ENCODE measurements at regions not wholly inside any gene's neighbourhood (a gene's known extent, or its start where the extent isn't known, plus 50 kb on each side); places are given as distances from the start of the nearest gene placed in this dataset.

DNA sequence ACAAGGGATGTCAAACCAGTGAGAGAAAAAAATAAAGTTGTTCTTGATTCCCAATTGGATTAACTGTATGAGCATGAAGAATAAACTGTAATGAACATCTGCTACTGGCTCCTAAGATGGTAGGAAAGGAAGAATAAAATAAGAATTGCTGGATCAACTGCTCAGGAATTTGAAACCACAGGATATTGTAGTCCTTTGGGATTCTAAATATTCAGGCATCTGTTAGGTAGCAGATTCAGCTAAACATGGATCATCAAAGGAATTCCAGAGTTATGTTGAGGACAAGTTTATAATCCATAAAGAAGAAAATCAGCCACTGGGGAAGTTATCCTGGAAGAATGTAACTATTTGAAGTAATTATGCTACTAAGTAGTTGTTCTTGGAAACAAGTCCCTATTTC, 65.8 kb downstream of the ISL1 start:
- TF ChIP-seq GATA2 (IDR thresholded peaks at IDR 0.05; ENCODE audit: low read depth, low read length) (no peak), GATA3 (IDR thresholded peaks at IDR 0.05; ENCODE audit: low read depth, low read length) (no peak)
